GM20000 (cell line): ENCODE measurements at regions not wholly inside any gene's neighbourhood (a gene's known extent, or its start where the extent isn't known, plus 50 kb on each side); places are given as distances from the start of the nearest gene placed in this dataset.

Experiments used
- DNase-seq: peaks from one replicate; pipeline ENCODE4 v3.0.0; 2012; ENCODE audit warnings: low spot score
- CTCF ChIP-seq: IDR thresholded peaks from 2 replicates; pipeline ENCODE4 v1.5.1; 2012; ENCODE audit warnings: mild to moderate bottlenecking, control low read depth; ENCODE audit errors: extremely low read depth, missing control alignments

GRCh38 chr6:85168146-85168545, 281.7 kb upstream of the NT5E start:
- TF ChIP-seq CTCF = no peak
- no peak for DNase-seq

- no peak for TF ChIP-seq CTCF
- DNase-seq = no peak
Measured at GRCh38 chr6:85166114-85166741, 283.7 kb upstream of the NT5E start.

- DNase-seq = no peak
- no peak for TF ChIP-seq CTCF
Measured at GRCh38 chr6:85163156-85164080, 286.5 kb upstream of the NT5E start.

- no peak for TF ChIP-seq CTCF
- no peak for DNase-seq
Measured at GRCh38 chr6:85157311-85157710, 292.6 kb upstream of the NT5E start.

- no peak for TF ChIP-seq CTCF
- no peak for DNase-seq
Measured at GRCh38 chr6:85143676-85144075, 306.2 kb upstream of the NT5E start.

- no peak for DNase-seq
- no peak for TF ChIP-seq CTCF
Measured at GRCh38 chr6:85137865-85138264, 312.0 kb upstream of the NT5E start.

- TF ChIP-seq CTCF = no peak
- no peak for DNase-seq
Measured at GRCh38 chr6:85136310-85136709, 313.6 kb upstream of the NT5E start.
